GM12878 (cell line): ENCODE measurements at regions not wholly inside any gene's neighbourhood (a gene's known extent, or its start where the extent isn't known, plus 50 kb on each side); places are given as distances from the start of the nearest gene placed in this dataset.

Experiments
- ATAC-seq: fragments of 200-7000 bp; cut with Tn5 transposase; 3 replicates; pipeline ENCODE4 v1.9.1; 2020; ENCODE audit warnings: mild to moderate bottlenecking, moderate library complexity
- BruUV-seq: library from RNA; stranded (reverse); fragments of 400-500 nt; replicated peaks from 2 replicates; lab custom pipeline; 2021; lab: Mats Ljungman, UMichigan
- CTCF ChIA-PET: fragments of 300-600 bp; sonication (Branson Sonifier 250); formaldehyde crosslinking; extraction: SDS; loops from one replicate; lab custom pipeline; 2021; ENCODE audit warnings: inconsistent platforms; lab: Yijun Ruan, JAX
- POLR2A ChIA-PET: fragments of 350-600 bp; formaldehyde crosslinking; extraction: SDS; loops from one replicate; lab custom pipeline; 2021; ENCODE audit warnings: inconsistent platforms; lab: Charles Lee
- RAD21 ChIA-PET: fragments of 300-600 bp; sonication (Branson Sonifier 250); formaldehyde crosslinking; loops from one replicate; lab custom pipeline; 2023; ENCODE audit warnings: antibody characterized with exemption; ENCODE audit not compliant: unreplicated experiment; lab: Charles Lee
- SMC1A ChIA-PET: fragments of 300-600 bp; sonication (Branson Sonifier 250); formaldehyde crosslinking; loops from one replicate; lab custom pipeline; 2023; ENCODE audit not compliant: unreplicated experiment, uncharacterized antibody; lab: Charles Lee
- DNase-seq: peaks from one replicate; pipeline ENCODE4 v3.0.0-alpha.2; 2011; ENCODE audit warnings: low read depth, low spot score
- FAIRE-seq: peaks from 3 replicates; lab custom pipeline; 2011; peaks lifted over from hg19 to GRCh38; lab: Jason Lieb, UNC
- H2AFZ ChIP-seq: 2 replicates; pipeline ENCODE4 v1.6.0; 2011; ENCODE audit warnings: low read depth, low read length, control low read depth; ENCODE audit not compliant: control insufficient read depth
- H3K27ac ChIP-seq: 2 replicates; pipeline ENCODE4 v1.5.1; 2011; ENCODE audit warnings: control low read depth; ENCODE audit not compliant: control insufficient read depth, insufficient read depth
- H3K27me3 ChIP-seq, 2 experiments: replicated peaks in 1 of 2; 2 replicates each; pipeline versions ENCODE4 v1.6.0 to v1.6.1; 2011; ENCODE audit warnings: low read length in 1 of 2; ENCODE audit not compliant: control insufficient read depth in 2 of 2, insufficient read depth in 2 of 2
- H3K36me3 ChIP-seq, 2 experiments: 2 replicates each; pipeline ENCODE4 v1.5.1; 2011; ENCODE audit warnings: low read length in 1 of 2; ENCODE audit not compliant: control insufficient read depth in 2 of 2, insufficient read depth in 2 of 2
- H3K4me1 ChIP-seq: 2 replicates; pipeline ENCODE4 v1.6.1; 2011; ENCODE audit warnings: mild to moderate bottlenecking, low read length, moderate library complexity, mixed read lengths; ENCODE audit not compliant: control insufficient read depth, insufficient read depth
- H3K4me2 ChIP-seq: 2 replicates; pipeline ENCODE4 v1.6.0; 2011; ENCODE audit warnings: control low read depth; ENCODE audit not compliant: control insufficient read depth, insufficient read depth
- H3K4me3 ChIP-seq: fragments of 200-600 bp; sonication (generic); 2 replicates; pipeline ENCODE4 v1.5.1; 2016
- H3K79me2 ChIP-seq: 2 replicates; pipeline ENCODE4 v1.6.0; 2011; ENCODE audit warnings: low read length; ENCODE audit not compliant: control insufficient read depth, insufficient read depth
- H3K9ac ChIP-seq: 2 replicates; pipeline ENCODE4 v1.8.0; 2011; ENCODE audit warnings: low read length, control low read depth, mixed read lengths; ENCODE audit not compliant: control insufficient read depth, insufficient read depth
- H3K9me3 ChIP-seq: replicated peaks from 3 replicates; pipeline ENCODE4 v1.5.1; 2011; ENCODE audit warnings: mild to moderate bottlenecking, low read length; ENCODE audit not compliant: control insufficient read depth, insufficient read depth
- H4K20me1 ChIP-seq: 2 replicates; pipeline ENCODE4 v1.6.0; 2011; ENCODE audit not compliant: control insufficient read depth, insufficient read depth
- BHLHE40 ChIP-seq, 2 experiments: fragments of 450-650 bp in 1 of 2; IDR thresholded peaks; 2 replicates each; pipeline ENCODE4 v1.6.1; 2011 to 2017; ENCODE audit warnings: low read depth in 2 of 2, borderline replicate concordance in 1 of 2, improper control_type of control experiment in 1 of 2, low read length in 1 of 2, mild to moderate bottlenecking in 1 of 2
- BRCA1 ChIP-seq: IDR thresholded peaks from 2 replicates; pipeline ENCODE4 v1.6.1; 2011; ENCODE audit warnings: low read depth, low read length, improper control_type of control experiment
- CUX1 ChIP-seq: IDR thresholded peaks from 2 replicates; pipeline ENCODE4 v1.6.1; 2012; ENCODE audit warnings: improper control_type of control experiment, low read depth, low read length; ENCODE audit not compliant: insufficient replicate concordance
- ESRRA ChIP-seq: IDR thresholded peaks from 2 replicates; pipeline ENCODE4 v1.6.1; 2012; ENCODE audit warnings: mild to moderate bottlenecking, low read length, improper control_type of control experiment
- MEF2A ChIP-seq: IDR thresholded peaks from 2 replicates; pipeline ENCODE4 v1.6.1; 2011; ENCODE audit warnings: low read depth, mild to moderate bottlenecking, low read length, moderate library complexity; ENCODE audit not compliant: insufficient read depth
- NKRF ChIP-seq: fragments of 450-650 bp; conservative IDR thresholded peaks from 2 replicates; pipeline ENCODE4 v1.6.1; 2017; ENCODE audit warnings: mild to moderate bottlenecking, moderate library complexity
- SMARCA5 ChIP-seq: fragments of 450-650 bp; IDR thresholded peaks from 2 replicates; pipeline ENCODE4 v1.6.1; 2017; ENCODE audit warnings: mild to moderate bottlenecking
- SREBF2 ChIP-seq: IDR thresholded peaks from 2 replicates; pipeline ENCODE4 v1.6.1; 2012; ENCODE audit warnings: mild to moderate bottlenecking, low read length
- ZNF687 ChIP-seq: fragments of 450-650 bp; IDR thresholded peaks from 2 replicates; pipeline ENCODE4 v1.6.1; 2017; ENCODE audit warnings: mild to moderate bottlenecking, moderate library complexity
- WGBS: methylation state at CpG from one replicate; pipeline ENCODE4 v1.1.6; 2016; ENCODE audit warnings: low lambda C conversion rate; ENCODE audit not compliant: insufficient replicate concordance, insufficient coverage; ENCODE audit errors: missing lambda C conversion rate; 5-methylcytosine and 5-hydroxymethylcytosine counted together
- in situ Hi-C: fragments of 300-500 bp; cut with MboI; formaldehyde crosslinking; loops from 9 replicates; pipeline ENCODE4 v1.14.3; 2018; ENCODE audit warnings: mixed read lengths
- intact Hi-C: fragments of 100-400 bp; cut with micrococcal nuclease; formaldehyde crosslinking; loops from one replicate; pipeline ENCODE4 v1.14.2; 2022; ENCODE audit not compliant: unreplicated experiment

- ChIA-PET POLR2A (no interaction called here), SMC1A (no interaction called here), CTCF (no interaction called here), RAD21 (no interaction called here)
- ATAC-seq (no peak), FAIRE-seq (no peak), DNase-seq (no peak)
- Histone ChIP-seq H3K27me3 (no peaks in the 10 kb centered on the region), H3K9ac (no peak overlapping the region), H3K36me3 (no peaks in the 10 kb centered on the region), H3K4me3 (no peak overlapping the region), H3K79me2 (no peaks in the 10 kb centered on the region), H3K9me3 (no peaks in the 10 kb centered on the region), H3K4me1 (no peaks in the 10 kb centered on the region), H3K4me2 (no peak overlapping the region), H4K20me1 (no peaks in the 10 kb centered on the region), H2AFZ (no peak overlapping the region), H3K27ac (no peak overlapping the region)
- in situ Hi-C loops, result no loop called here
- intact Hi-C loops, result no loop called here
- WGBS, result 0% methylated on average over 1 of the region's 1 CpG
- no TSS peak for BruUV-seq
- TF ChIP-seq ZNF687 (no peak), ESRRA (no peak), MEF2A (no peak), BHLHE40 (IDR thresholded peaks at IDR 0.05; ENCODE audit: borderline replicate concordance in 1 of 2, low read depth in 2 of 2, low read length in 1 of 2) (no peak), CUX1 (no peak), NKRF (no peak), BRCA1 (no peak), SREBF2 (no peak), SMARCA5 (no peak)
Observed at GRCh38 chr5:33105521-33105941, 335.2 kb upstream of the TARS1 start.
